WERI-Rb-1 (cell line): ENCODE measurements at regions not wholly inside any gene's neighbourhood (a gene's known extent, or its start where the extent isn't known, plus 50 kb on each side); places are given as distances from the start of the nearest gene placed in this dataset.

Experiments
- DNase-seq: peaks from one replicate; pipeline ENCODE4 v3.0.0-alpha.2; 2020
- H3K27ac ChIP-seq: fragments of 250-450 bp; sonication (Bioruptor Pico); 2 replicates; pipeline ENCODE4 v1.5.1; 2020; ENCODE audit warnings: mild to moderate bottlenecking, moderate library complexity
- H3K27me3 ChIP-seq: fragments of 250-450 bp; sonication (Bioruptor Pico); 2 replicates; pipeline ENCODE4 v1.5.1; 2021; ENCODE audit warnings: mild to moderate bottlenecking, low read depth, moderate library complexity; ENCODE audit not compliant: insufficient read depth, severe bottlenecking
- H3K36me3 ChIP-seq: fragments of 250-450 bp; sonication (Bioruptor Pico); 2 replicates; pipeline ENCODE4 v1.5.1; 2020; ENCODE audit warnings: mild to moderate bottlenecking, moderate library complexity
- H3K4me3 ChIP-seq: 2 replicates; pipeline ENCODE4 v1.5.1; 2011; ENCODE audit warnings: low read depth, mild to moderate bottlenecking, control low read depth, low read length
- H3K9me3 ChIP-seq: fragments of 250-450 bp; sonication (Bioruptor Pico); 2 replicates; pipeline ENCODE4 v1.5.1; 2021; ENCODE audit warnings: mild to moderate bottlenecking, moderate library complexity; ENCODE audit not compliant: severe bottlenecking
- CTCF ChIP-seq: IDR thresholded peaks from 2 replicates; pipeline ENCODE4 v1.5.1; 2011; ENCODE audit warnings: low read depth, mild to moderate bottlenecking, control low read depth, inconsistent platforms, low read length

- TF ChIP-seq CTCF: no peak
- Histone ChIP-seq H3K4me3 (no peak overlapping the region), H3K27ac (no peak overlapping the region), H3K36me3 (no peaks in the 10 kb centered on the region), H3K27me3 (no peaks in the 10 kb centered on the region), H3K9me3 (no peaks in the 10 kb centered on the region)
- no peak for DNase-seq
Measured at GRCh38 chr1:61011561-61012263, 70.6 kb upstream of the NFIA start.

GRCh38 chr1:61007534-61008364 lies 74.6 kb upstream of the NFIA start:
- no peak for DNase-seq
- no peaks in the 10 kb centered on the region for H3K9me3 ChIP-seq

GRCh38 chr1:61005614-61006580 lies 76.5 kb upstream of the NFIA start:
- no peak for TF ChIP-seq CTCF
- Histone ChIP-seq H3K4me3 (no peak overlapping the region), H3K36me3 (no peaks in the 10 kb centered on the region), H3K9me3 (no peaks in the 10 kb centered on the region), H3K27me3 (no peaks in the 10 kb centered on the region), H3K27ac (no peak overlapping the region)
- no peak for DNase-seq

More at GRCh38 chr1:61007534-61008364, 74.6 kb upstream of the NFIA start:
- Histone ChIP-seq H3K36me3 (no peaks in the 10 kb centered on the region), H3K4me3 (no peak overlapping the region), H3K27ac (no peak overlapping the region), H3K27me3 (no peaks in the 10 kb centered on the region)
- no peak for TF ChIP-seq CTCF

- Histone ChIP-seq H3K9me3 (no peaks in the 10 kb centered on the region), H3K27ac (no peak overlapping the region), H3K4me3 (no peak overlapping the region), H3K27me3 (no peaks in the 10 kb centered on the region), H3K36me3 (no peaks in the 10 kb centered on the region)
- DNase-seq: no peak
- no peak for TF ChIP-seq CTCF
Measured at GRCh38 chr1:61004262-61005003, 77.9 kb upstream of the NFIA start.

GRCh38 chr1:61000327-61000726 lies 82.0 kb upstream of the NFIA start:
- TF ChIP-seq CTCF: no peak
- H3K9me3 ChIP-seq: no peaks in the 10 kb centered on the region
- no peak overlapping the region for H3K27ac ChIP-seq
- H3K36me3 ChIP-seq: no peaks in the 10 kb centered on the region
- DNase-seq: no peak
- no peak overlapping the region for H3K4me3 ChIP-seq
- no peaks in the 10 kb centered on the region for H3K27me3 ChIP-seq
